GM13977 (cell line): ENCODE measurements at regions not wholly inside any gene's neighbourhood (a gene's known extent, or its start where the extent isn't known, plus 50 kb on each side); places are given as distances from the start of the nearest gene placed in this dataset.

Experiments
- DNase-seq: peaks from one replicate; pipeline ENCODE4 v3.0.0; 2012; ENCODE audit warnings: low spot score
- CTCF ChIP-seq: IDR thresholded peaks from 2 replicates; pipeline ENCODE4 v1.5.1; 2012; ENCODE audit warnings: mild to moderate bottlenecking, control low read depth; ENCODE audit not compliant: insufficient read depth; ENCODE audit errors: extremely low read depth, missing control alignments
- in situ Hi-C: fragments of 300-500 bp; cut with MboI; formaldehyde crosslinking; loops from one replicate; pipeline ENCODE4 v1.12.0; 2022; ENCODE audit warnings: low sequenced_read_pairs, low pct_unique_long_range_greater_than_20kb, mixed read lengths, inconsistent platforms; ENCODE audit not compliant: unreplicated experiment

DNA sequence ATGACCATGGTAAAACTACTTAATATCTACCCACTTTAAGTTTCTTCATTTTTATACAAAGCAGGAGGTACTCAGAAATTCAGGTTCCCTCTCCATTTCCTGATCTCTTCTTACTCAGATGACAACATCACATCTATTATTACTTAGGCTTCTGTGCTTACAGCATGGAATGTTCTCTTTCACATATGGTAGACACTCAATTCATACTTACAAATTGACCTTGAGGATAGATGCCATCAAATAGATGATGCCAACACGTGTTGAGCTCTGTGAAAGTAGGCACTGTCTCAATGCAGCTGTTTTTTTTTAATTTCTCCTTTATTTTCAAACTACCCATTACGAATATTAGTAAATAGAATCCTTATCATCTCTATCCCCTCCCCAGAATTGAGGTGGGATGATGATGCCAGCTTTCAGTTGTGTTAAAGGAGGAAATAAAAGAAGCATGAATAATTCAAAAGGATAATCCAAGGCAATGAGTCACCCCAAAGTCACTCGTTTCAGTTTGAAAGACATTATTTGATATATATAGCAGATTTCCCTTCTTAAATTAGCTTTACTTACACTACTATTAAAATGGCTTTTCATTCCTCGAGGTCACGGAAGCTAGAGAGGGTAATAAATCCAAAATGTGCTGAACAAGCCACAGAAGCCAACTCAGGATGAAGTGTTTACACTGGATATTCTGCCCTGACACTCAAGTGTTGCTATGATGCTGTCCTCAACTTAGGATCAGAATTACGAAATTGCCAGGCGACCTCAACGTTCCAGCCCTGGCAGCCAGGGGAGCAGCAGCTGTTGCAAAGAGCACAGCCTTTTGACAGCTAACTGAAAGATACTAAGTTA lies 124.2 kb upstream of the EOLA2 start:
- no peak for DNase-seq
- in situ Hi-C loops: no loop called here
- TF ChIP-seq CTCF: no peak

DNA sequence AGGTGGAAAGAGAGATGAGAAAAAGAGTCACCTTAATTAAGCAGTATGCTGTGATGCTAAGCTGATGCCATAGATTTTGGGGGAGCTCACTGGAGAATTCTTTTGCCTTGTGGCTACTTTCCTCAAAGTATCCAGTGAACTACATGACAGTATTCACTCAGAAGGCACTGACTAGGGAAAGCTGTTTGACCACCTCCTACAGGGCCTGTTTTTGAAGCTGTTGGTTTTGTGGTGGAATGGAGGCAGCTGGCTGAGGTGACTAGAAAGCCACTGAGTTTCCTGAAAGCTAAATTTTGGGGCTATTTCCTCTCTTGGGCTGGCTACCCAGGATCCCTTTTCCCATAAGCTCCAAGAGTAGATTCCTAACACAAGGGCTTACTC lies 124.8 kb upstream of the EOLA2 start:
- in situ Hi-C loops: no loop called here
- TF ChIP-seq CTCF: no peak
- no peak for DNase-seq

DNA sequence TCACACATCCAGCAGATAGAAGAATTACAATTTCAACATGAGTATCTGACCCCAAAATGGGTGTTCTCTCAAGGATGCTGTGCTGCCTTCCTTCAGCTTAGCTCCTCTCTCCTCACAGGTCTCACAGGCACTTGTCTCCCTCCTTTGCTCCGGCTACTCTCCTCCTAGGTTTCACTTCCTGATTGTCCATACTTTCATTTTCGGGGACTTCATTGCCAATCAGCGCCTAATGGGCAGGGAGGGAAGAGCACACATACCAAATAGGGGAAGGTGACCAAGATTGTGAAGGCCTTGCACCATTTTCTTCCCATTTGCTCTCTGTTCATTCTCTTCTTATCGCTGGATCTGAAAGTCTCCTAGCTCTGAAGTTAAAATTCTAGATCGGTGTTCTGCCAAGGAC lies 125.4 kb upstream of the EOLA2 start:
- TF ChIP-seq CTCF: no peak
- in situ Hi-C loops: no loop called here

GRCh38 chrX:150074175-150074574 lies 135.9 kb upstream of the EOLA2 start:
- TF ChIP-seq CTCF: no peak
- no peak for DNase-seq
- in situ Hi-C loops: no loop called here

More for the DNA sequence above, 125.4 kb upstream of the EOLA2 start:
- no peak for DNase-seq

DNA sequence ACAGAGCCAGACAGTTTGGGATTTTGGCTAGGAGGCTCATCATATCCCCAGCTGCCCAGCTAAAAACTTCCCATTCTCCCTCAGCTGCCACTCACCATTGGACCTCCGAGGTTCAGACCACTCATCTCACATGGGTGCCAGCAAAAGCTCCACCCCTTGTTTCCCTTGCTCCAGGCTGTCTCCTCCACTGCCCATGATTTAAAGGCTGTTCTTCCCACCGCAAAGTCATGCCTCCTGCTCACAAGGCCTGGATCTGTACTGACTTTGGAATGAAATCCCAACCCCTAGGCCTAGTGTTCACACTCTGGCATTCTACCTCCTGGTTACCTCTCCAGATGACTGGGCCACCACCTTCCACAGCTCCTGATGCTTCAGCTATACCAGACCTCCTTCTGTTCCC lies 142.2 kb upstream of the EOLA2 start:
- in situ Hi-C loops: no loop called here
- no peak for TF ChIP-seq CTCF
- DNase-seq: no peak

GRCh38 chrX:150081076-150081475 lies 142.8 kb upstream of the EOLA2 start:
- in situ Hi-C loops: no loop called here
- DNase-seq: no peak
- TF ChIP-seq CTCF: no peak
